SJCRH30 (cell line): ENCODE measurements at regions not wholly inside any gene's neighbourhood (a gene's known extent, or its start where the extent isn't known, plus 50 kb on each side); places are given as distances from the start of the nearest gene placed in this dataset.
"Not testable (repeated sequence)": the region's sequence is repeated elsewhere in the genome, so short reads cannot be mapped to it uniquely, and the experiment has no call there.

Source experiments
- DNase-seq, 2 experiments: peaks; one replicate each; pipeline ENCODE4 v3.0.0-alpha.2; 2015 to 2020
- H3K27ac ChIP-seq: fragments of 250-450 bp; sonication (Bioruptor Pico); 2 replicates; pipeline ENCODE4 v1.5.1; 2020; ENCODE audit warnings: mild to moderate bottlenecking, moderate library complexity
- H3K27me3 ChIP-seq: fragments of 250-450 bp; sonication (Bioruptor Pico); 2 replicates; pipeline ENCODE4 v1.5.1; 2020; ENCODE audit warnings: mild to moderate bottlenecking, moderate library complexity
- H3K36me3 ChIP-seq: fragments of 250-450 bp; sonication (Bioruptor Pico); 2 replicates; pipeline ENCODE4 v1.5.1; 2020; ENCODE audit warnings: mild to moderate bottlenecking, moderate library complexity
- H3K4me1 ChIP-seq: fragments of 250-450 bp; sonication (Bioruptor Pico); 2 replicates; pipeline ENCODE4 v1.5.1; 2020; ENCODE audit warnings: mild to moderate bottlenecking, moderate library complexity
- H3K4me3 ChIP-seq: fragments of 250-450 bp; sonication (Bioruptor Pico); 2 replicates; pipeline ENCODE4 v1.5.1; 2020; ENCODE audit warnings: mild to moderate bottlenecking, moderate library complexity
- H3K9me3 ChIP-seq: fragments of 250-450 bp; sonication (Bioruptor Pico); replicated peaks from 2 replicates; pipeline ENCODE4 v1.5.1; 2020; ENCODE audit warnings: mild to moderate bottlenecking, moderate library complexity

DNA sequence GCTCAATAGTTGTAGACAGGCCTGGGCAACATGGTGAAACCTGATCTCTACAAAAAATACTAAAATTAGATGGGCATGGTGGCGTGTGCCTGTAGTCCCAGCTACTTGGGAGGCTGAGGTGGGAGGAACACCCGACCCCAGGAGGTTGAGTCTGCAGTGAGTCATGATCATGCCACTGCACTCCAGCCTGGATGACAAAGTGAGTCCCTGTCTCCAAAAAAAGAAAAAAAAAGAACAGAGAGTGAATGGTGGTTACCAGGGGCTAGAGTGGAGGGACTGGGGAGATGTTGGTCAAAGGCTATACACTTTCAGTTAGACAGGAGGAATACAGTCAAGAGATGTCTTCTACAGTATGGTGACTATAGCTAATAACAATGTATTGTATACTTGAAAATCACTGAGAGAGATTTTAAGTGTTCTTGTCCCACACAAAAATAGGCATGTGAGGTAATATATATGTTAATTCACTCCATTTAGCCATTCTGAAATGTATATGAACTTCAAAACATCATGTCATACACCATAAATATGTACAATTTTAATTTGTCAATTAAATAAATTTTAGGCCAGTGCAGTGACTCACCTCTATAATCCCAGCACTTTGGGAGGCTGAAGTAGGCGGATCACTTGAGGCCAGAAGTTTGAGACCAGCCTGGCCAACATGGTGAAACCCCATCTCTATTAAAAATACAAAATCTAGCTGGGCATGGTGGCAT, 148.6 kb downstream of the CRLF3 start:
- H3K4me3 ChIP-seq, H3K4me1 ChIP-seq, H3K36me3 ChIP-seq, H3K27me3 ChIP-seq, H3K27ac ChIP-seq, DNase-seq, H3K9me3 ChIP-seq: not testable (repeated sequence)

DNA sequence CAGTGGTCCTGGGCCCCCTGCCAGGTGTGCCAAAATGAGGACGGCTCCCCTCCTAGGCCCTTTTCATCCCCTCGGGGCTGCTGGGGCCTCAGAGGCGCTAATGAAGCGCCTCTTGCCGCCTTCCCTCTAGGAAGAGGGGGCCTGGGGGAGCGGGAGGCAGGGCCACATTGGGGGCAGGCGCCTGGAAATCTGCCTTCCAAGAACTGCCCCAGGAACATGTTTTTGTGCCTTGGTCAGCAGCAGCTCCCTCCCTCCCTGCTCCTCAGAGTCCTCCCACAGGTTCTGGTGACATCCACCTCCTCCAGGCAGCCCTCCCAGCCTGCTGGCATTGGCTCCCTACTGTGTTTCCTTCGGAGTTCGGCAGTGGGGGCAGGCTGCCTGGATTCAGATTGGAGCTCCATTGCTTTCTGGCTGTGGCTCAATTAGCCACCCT, 155.3 kb downstream of the CRLF3 start:
- not testable (repeated sequence) for H3K27me3 ChIP-seq, H3K9me3 ChIP-seq, H3K4me1 ChIP-seq, H3K36me3 ChIP-seq, H3K27ac ChIP-seq, DNase-seq
- H3K4me3 ChIP-seq: peak overlapping the region; percentile 39

DNA sequence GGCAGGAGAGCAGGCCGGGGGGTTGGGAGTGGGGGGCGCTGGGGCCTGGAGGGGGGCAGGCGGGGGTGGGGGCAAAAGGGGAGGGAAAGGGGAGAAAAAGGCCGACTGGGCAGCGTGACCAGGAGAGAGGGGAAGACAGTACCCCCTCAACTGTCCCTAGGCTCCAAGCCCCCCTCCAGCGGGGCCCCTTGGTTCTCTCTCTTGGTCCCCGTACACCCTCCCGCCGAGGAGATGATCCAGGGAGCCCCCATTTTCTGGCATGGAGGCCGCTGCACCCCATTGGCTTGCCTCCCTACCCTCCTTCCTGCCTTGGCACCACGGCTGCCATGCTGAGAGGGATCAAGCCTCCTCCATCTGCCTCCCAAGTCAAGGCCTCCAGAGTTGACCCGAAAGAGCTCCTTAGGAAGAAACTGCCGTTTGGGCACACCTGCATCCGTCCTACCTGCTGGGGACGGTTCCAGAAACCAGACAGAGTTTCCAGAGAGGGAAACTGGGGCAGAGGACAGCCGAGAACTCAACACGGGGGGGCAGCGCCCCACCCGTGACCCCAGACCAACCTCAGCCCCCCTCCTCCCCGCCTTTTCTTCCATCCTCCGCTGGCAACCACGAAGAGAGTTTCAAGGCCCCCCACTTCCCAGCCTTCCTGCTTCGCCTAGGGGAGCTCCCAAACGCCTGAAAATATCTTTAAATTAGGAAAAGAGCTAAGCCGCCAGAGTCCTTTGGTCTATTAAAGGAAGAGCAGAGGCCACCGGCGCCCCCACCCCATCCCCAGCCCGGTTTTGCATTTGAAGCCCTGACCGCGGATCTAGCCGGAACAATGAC, 155.9 kb downstream of the CRLF3 start:
- H3K9me3 ChIP-seq, H3K27me3 ChIP-seq, H3K27ac ChIP-seq, H3K36me3 ChIP-seq, H3K4me1 ChIP-seq: not testable (repeated sequence)
- peak overlapping the region; percentile 39 for H3K4me3 ChIP-seq
- DNase-seq: peak; percentile 35 to 46

DNA sequence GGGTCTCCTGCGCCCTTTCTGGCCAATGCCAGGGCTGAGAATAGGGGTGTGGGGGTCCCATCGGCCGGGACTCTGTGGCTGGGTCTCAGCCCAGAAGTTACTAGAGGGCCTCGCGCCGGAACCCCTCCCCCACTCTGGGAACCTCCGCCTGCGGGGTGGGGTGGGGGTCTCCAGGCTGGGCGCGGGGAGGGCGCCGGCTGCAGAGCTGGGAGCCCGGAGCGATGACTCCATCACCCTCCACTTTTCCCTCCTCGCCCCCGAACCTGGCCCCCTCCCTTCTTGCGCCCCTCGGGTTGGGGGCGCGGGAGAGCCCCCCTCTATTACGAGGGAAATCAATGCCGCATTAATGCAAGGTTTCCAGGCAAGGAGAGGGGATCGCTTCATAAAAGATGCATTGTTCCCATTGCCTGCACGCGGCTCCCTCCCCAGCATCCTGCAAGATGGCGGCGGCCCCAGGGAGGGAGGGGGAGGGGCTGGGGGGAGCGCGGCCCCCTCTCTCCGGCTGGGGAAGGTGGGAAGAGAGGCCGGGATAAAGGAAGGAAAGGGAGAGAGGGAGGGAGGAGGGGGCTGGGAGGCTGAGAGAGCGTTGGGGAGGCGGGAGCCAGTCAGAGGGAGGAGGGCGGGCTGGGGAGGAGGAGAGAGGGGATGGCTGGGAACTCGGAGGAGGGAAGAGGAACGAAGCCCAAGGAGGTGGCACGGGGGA, 156.7 kb downstream of the CRLF3 start:
- Histone ChIP-seq H3K27ac (peak overlapping the region; percentile 71), H3K4me3 (peak overlapping the region; percentile 75)
- not testable (repeated sequence) for H3K36me3 ChIP-seq, H3K27me3 ChIP-seq, H3K4me1 ChIP-seq, H3K9me3 ChIP-seq
- DNase-seq: peak; percentile 91 to 92

DNA sequence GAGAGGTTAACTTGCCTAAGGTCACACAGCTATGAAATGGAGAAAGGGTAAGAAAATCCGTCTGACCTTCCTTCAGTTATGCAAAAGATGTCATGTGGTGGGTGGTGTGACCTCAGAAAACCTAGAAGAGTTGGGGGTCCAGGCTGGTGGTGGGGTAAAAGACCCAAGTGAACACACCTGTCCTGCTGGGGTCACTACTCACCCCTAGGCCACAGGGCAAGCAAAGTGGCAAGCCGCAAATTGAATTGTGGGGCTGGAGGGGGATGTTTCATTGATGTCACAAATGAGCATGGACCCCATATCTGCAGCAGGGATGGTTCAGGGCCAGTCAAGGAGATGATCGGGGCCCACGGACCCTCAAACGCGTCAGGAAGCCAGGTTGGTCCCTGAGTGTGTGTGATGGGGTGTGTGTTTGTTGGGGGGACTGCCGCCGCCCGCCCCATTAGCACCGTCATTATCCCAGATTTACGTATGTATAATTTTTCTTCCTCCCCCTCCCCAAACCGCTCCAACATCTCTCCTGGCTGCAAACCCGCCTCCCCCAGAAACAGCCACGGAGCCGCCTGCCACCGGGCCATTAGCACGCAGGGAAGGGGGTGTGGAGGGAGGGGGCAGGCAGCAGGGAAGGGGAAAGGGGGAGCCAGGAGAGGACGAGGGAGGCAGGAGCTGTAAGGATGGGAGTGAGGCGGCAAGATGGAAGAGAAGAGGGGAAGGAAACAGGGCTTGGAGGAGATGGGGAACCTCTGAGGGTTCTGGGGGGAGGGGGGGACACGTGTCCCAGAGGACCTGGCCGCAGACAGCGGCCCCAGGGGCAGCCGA, 157.4 kb downstream of the CRLF3 start:
- H3K36me3 ChIP-seq, H3K27ac ChIP-seq, H3K9me3 ChIP-seq, DNase-seq, H3K27me3 ChIP-seq, H3K4me1 ChIP-seq: not testable (repeated sequence)
- peak overlapping the region; percentile 75 for H3K4me3 ChIP-seq

DNA sequence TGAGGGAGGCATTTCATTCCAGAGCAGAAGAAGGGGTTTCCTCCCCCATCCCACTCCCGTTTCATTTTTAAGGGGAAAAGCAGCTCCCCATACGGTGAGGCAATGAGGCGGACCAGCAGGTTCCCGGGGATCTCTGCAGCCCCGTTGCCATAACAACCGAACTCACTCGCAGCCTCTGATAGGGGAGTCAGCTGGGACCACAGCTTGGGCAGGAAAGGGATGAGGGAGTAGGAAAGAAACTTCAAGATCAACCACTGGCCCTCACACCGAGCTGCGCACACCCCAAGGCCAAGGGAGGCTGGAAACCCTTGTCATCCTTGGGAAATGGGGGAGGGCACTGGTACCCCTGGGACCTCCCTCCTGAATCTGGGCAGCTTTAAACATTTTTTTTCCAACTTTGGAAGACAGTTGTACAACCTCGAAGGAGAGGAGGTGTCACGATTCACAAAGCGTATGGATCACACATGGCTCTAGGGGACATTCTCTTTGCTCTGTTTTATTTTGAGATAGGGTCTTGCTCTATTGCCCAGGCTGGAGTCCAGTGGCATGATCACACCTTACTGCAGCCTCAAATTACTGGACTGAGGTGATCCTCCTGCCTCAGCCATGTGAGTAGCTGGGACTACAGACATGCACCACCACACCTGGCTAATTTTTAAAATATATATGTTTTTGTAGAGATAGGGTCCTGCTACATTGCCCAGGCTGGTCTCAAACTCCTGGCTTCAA, 160.6 kb downstream of the CRLF3 start:
- DNase-seq: peak; percentile 42 to 47
- H3K9me3 ChIP-seq: not testable (repeated sequence)

DNA sequence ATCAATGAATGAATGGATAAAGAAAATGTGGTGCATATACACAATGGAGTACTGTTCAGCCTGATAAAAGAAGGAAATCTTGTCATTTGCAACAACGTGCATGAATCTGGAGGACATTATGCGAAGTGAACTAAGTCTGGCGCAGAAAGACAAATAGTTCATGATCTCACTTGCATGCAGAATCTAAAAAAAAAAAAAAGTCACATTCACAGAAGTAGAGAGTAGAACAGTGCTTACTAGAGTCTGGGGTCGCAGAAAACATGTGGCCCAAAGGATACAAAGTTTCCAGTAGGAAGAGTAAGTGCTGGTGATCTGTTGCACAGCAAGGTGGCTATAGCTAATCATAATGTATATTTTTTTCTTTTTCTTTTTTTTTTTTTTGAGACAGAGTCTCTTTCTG, 167.3 kb downstream of the CRLF3 start:
- not testable (repeated sequence) for H3K9me3 ChIP-seq, H3K4me3 ChIP-seq, H3K4me1 ChIP-seq, H3K27me3 ChIP-seq, DNase-seq, H3K27ac ChIP-seq, H3K36me3 ChIP-seq

More for the DNA sequence above, 160.6 kb downstream of the CRLF3 start:
- H3K27me3 ChIP-seq, H3K4me3 ChIP-seq, H3K36me3 ChIP-seq, H3K27ac ChIP-seq, H3K4me1 ChIP-seq: not testable (repeated sequence)

DNA sequence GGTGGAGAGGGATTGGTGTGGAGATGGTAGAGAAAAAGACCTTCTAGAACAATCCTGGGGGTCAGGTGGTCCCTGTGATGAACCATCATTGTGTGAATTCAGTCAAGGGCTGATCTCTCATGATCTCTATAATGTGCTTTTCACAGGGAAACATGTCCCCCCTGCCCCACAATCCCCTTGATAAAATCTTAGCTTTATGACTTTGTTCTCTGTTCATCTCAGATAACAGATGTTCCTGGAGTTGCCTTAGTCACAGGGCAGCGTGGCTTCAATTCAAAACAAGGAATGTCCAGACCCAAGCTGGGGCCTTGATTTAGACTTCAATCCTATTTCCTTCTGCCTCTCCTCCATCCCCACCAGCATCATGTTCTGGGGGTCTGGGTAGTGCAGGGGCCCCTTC, 171.5 kb downstream of the CRLF3 start:
- H3K4me3 ChIP-seq, H3K27me3 ChIP-seq, DNase-seq, H3K4me1 ChIP-seq, H3K36me3 ChIP-seq, H3K27ac ChIP-seq, H3K9me3 ChIP-seq: not testable (repeated sequence)

DNA sequence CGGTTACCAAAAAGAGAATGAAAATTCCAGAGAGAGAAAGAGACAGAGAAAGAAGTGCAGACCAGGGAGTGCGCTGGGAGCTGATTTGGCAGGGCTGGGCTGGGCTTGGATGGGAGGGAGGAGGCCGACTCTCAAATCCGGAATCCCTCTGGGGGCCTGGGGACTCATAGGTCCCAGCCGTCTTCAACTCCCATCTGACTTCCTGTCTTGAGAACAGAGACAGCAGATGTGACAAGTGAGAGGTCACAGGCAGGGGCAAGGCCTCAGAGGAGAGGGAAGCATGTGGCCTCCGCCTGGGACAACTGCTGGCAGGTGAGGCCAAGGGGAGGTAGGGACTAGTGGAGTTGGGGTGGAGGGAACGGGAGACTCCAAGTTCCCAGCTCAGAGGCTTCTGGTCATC, 172.9 kb downstream of the GOSR1 start:
- H3K27me3 ChIP-seq, H3K4me1 ChIP-seq, H3K27ac ChIP-seq, H3K4me3 ChIP-seq, H3K36me3 ChIP-seq, H3K9me3 ChIP-seq: not testable (repeated sequence)
- DNase-seq: peak in 1 of 2 experiments; percentile 36

DNA sequence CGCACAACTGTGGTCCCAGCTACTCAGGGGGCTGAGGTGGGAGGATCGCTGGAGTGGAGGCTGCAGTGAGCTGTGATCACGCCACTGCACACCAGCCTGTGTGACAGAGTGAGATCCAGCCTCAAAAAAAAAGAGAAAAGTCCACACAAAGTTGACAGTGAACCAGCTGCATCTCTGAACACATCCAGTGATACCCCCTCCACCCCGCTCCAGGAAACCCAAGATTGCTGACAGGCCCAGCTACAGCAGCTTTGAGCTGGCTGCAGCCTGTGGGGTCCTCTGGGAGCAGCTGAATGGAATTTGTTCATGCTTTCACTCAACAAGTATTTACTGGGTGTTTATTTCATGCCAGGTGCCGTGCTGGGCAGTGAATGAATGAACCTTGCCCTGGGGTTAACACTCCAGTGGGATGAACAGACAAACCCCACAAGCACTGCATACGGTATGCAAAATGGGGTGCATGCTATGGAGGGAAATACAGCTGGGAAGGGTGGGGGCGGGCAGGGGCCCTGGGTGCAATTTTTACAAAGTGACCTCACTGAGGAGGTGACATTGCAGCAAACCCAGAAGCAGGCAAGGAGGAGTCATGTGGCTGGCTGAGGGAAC, 170.9 kb downstream of the GOSR1 start:
- H3K4me1 ChIP-seq, H3K27ac ChIP-seq, H3K27me3 ChIP-seq, H3K9me3 ChIP-seq, H3K4me3 ChIP-seq, H3K36me3 ChIP-seq: not testable (repeated sequence)
- peak; percentile 69 to 82 for DNase-seq

DNA sequence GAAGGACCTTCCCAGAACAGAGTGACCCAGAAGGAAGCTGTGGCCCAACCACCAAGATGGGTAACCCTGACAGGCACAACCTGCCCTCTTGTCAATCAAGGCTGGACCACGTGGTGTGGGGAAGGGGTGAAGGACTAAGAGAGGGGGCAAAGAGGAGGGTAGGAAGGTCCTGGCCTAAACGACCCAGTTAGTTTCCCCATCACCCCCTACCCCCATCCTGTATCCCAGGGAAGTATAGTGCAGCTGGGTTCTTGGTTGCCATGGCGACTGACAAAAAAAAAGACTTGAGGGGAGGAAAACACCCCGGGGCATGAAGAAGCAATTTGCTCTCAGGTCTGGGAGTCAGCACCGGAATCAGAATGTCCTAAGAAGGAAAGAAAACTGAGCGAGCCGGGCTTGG, 168.7 kb downstream of the GOSR1 start:
- not testable (repeated sequence) for H3K9me3 ChIP-seq, H3K27ac ChIP-seq, H3K36me3 ChIP-seq, H3K27me3 ChIP-seq, H3K4me3 ChIP-seq, H3K4me1 ChIP-seq
- DNase-seq: peak; percentile 72 to 77

DNA sequence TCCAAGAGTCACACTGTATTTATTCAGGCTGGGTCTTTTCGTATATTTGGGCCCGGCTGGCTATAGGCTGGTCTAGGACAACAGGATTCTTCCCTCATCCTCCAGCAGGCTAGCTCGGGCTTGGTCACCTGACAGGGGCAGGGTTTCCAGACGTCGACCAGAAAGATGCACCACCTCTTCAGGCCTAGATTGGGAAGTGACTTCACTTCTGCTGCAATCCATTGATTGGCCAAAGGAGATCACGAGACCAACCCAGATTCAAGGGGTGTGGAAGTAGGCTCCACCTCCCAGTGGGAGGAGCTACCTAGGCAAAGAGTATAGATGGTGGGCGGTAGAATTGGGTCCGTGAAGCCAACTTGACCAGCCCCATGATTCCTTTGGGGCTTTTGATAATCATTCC, 167.5 kb downstream of the GOSR1 start:
- H3K27me3 ChIP-seq, H3K27ac ChIP-seq, H3K4me3 ChIP-seq, H3K9me3 ChIP-seq, H3K36me3 ChIP-seq, H3K4me1 ChIP-seq: not testable (repeated sequence)
- peak in 1 of 2 experiments; percentile 83 for DNase-seq

DNA sequence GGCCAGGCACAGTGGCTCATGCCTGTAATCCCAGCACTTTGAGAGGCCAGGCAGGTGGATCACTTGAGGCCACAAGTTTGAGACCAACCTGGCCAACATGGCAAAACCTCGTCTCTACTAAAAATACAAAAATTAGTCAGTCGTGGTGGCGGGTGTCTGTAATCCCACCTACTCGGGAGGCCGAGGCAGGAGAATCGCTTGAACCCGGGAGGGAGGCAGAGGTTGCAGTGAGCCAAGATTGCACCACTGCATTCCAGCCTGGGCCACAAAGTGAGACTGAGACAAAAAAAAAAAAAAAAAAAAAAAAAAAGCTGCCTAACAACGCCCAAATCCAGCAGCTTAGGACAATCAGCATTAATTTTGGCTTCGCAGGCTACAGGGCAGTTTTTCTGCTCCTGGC, 167.1 kb downstream of the GOSR1 start:
- H3K4me3 ChIP-seq, H3K4me1 ChIP-seq, H3K27ac ChIP-seq, DNase-seq, H3K27me3 ChIP-seq, H3K36me3 ChIP-seq, H3K9me3 ChIP-seq: not testable (repeated sequence)

DNA sequence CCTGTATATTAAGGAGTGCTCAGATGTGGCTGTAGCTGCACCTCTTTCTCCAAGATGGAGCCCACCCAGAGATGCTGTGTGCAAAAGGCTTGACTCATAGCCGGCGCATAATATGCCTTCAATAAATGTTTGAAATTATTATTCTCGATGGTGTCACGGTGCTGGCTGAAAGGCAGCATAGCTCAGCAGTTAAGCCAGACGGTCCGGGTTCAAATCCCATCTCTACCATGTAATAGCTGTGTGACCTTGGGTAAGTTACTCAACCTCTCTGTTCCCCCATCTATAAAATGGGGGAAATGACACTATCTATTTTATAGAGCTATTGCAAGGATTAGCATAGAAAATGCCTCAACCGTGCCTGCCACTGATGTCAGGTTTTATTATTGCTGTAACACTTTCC, 164.2 kb downstream of the GOSR1 start:
- H3K27ac ChIP-seq, H3K27me3 ChIP-seq, H3K36me3 ChIP-seq, DNase-seq, H3K4me3 ChIP-seq, H3K4me1 ChIP-seq, H3K9me3 ChIP-seq: not testable (repeated sequence)
